ENCODE measurements at regions not wholly inside any gene's neighbourhood (a gene's known extent, or its start where the extent isn't known, plus 50 kb on each side); places are given as distances from the start of the nearest gene placed in this dataset.
A peak's percentile ranks its signal among the peaks of the same experiment; 100 is the strongest.

DNA sequence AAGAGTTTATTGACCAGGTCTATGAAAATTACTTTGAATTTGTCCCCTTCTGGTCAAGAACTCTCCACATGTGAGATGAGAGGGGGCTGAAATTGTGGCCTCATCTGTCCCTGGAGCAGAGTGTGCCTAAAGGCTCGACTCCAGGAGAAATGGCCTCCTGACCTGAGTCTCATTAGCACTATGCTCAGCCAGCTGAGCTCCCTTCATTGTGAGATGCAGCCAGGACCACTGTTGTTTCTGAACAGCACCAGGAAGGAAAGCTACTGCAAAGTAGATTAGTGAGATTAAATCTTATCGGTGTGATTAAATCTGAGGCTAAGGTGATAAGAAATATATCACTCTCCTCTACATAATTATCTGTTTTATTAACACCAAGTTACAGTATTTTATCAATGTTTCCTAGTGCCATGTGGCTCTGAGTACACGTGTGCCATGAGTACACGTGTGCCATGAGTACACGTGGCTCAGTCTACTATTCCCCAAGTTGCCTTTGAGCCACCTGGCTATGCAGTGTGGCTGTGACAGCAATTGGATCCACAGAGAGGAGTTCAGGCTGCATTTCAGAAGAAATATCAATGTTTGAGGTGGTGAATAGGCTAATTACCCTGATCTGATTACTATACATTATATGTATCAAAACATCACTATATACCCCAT, 126.9 kb downstream of the IPMK start:
- TF ChIP-seq, protein P1, sequence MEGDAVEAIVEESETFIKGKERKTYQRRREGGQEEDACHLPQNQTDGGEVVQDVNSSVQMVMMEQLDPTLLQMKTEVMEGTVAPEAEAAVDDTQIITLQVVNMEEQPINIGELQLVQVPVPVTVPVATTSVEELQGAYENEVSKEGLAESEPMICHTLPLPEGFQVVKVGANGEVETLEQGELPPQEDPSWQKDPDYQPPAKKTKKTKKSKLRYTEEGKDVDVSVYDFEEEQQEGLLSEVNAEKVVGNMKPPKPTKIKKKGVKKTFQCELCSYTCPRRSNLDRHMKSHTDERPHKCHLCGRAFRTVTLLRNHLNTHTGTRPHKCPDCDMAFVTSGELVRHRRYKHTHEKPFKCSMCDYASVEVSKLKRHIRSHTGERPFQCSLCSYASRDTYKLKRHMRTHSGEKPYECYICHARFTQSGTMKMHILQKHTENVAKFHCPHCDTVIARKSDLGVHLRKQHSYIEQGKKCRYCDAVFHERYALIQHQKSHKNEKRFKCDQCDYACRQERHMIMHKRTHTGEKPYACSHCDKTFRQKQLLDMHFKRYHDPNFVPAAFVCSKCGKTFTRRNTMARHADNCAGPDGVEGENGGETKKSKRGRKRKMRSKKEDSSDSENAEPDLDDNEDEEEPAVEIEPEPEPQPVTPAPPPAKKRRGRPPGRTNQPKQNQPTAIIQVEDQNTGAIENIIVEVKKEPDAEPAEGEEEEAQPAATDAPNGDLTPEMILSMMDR (IDR thresholded peaks at IDR 0.05; ENCODE audit: low read depth, low read length): no peak
- DNase-seq (ENCODE audit: low read depth in 2 of 2): no peak
- no peak overlapping the region for H3K4me3 ChIP-seq (replicated peaks in 1 of 2; ENCODE audit: low read depth in 2 of 2, low read length in 2 of 2)

DNA sequence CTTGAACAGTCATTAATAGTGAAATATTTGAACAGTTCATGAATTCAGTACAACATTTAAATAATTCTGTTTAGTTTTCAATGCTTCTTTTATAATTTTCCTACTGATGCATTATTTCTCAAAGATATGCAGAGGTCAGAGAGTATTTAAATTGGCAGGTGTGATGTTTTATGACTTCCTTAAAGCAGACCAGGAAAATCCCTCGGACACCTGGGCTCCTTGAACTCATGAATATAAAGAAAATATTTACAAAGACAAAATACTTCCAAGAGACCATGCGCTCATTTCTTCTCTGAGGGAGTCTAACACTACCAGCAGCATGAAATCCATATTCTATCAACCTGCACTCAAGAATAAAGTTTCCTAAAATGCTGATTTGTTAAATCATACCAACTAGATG, 127.6 kb downstream of the IPMK start:
- no peak overlapping the region for H3K4me3 ChIP-seq (replicated peaks in 1 of 2; ENCODE audit: low read depth in 2 of 2, low read length in 2 of 2)
- no peak for DNase-seq (ENCODE audit: low read depth in 2 of 2)
- TF ChIP-seq, protein P1 (IDR thresholded peaks at IDR 0.05; ENCODE audit: low read depth, low read length): no peak

DNA sequence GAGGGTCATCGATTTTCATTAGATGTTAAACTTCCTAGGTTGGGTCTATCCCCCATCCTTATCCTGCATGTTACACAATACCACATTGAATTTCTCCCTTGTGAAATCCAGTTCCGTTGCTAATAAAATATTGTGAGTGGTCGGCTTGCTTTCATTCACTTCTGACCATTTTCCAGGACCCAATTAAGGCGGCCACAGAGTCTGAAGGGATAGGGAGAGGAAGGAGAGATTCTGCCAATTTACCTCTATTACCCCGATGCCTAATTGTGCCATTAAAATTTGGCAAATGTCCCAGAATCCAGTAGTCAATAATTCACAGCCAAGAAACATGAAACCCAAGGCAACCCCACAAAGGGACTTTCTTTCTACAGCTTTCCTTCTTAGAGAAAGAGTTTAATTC, 129.9 kb downstream of the IPMK start:
- DNase-seq (ENCODE audit: low read depth in 2 of 2): no peak
- no peak overlapping the region for H3K4me3 ChIP-seq (replicated peaks in 1 of 2; ENCODE audit: low read depth in 2 of 2, low read length in 2 of 2)
- TF ChIP-seq, protein P1 (IDR thresholded peaks at IDR 0.05; ENCODE audit: low read depth, low read length): no peak

DNA sequence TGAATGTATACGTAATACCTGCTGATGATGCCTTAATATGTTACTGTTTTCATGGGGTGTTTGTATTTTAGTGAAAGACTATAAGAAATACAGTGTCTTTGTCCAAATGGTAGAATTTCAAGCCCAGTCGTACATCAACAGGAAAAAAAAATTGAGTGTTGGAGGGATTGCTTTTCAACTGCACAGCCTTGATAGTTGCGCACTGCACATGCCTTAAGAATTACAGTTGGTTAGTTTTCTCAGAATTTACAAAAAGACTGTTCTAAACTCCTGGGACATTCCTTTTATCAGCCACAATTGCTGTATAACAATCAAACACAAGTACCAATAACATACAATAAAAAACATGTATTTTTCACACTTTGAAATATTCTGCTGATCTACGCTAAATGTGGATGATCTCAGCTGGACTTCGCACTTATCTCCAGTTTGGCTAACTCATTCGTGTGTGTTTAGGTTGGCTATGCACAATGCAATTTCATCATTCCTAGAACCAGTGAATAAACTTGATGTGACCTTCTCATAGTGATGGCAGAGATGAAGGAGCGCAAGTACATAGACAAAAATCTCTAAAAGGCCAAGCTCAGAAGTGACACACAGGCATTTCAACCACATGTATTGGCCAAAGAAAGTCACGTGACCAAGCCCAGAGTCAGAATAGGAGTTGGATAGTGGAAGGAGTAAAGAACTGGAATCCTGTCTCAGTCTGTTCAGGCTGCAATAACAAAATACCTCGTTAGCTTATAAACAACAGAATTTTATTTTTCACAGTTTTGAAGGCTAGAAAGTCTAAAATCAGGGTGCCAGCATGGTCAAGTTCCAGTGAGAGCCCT, 152.3 kb downstream of the IPMK start:
- peak in 1 of 2 donors; percentile 1 for DNase-seq (ENCODE audit: low read depth in 2 of 2)
- TF ChIP-seq, protein P1 (IDR thresholded peaks at IDR 0.05; ENCODE audit: low read depth, low read length): no peak
- no peak overlapping the region for H3K4me3 ChIP-seq (replicated peaks in 1 of 2; ENCODE audit: low read depth in 2 of 2, low read length in 2 of 2)

DNA sequence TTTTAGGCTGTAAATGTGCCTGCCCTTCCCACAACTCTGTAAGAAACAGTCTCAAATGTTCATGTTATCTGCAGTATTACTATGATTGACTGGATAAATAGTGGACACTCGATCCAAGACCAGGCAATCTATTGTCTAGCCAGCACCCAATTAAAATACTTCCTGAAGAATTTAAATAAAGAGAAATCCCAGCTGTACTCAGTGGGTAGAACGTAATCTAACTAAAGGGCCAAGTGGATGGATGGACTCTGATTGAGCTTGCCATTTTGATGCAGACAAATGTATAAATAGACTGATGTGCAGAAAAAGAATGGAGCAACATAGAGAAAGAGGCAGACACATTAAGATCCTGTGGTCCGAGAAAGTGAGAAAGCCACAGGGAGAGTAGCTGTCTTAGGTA, 158.0 kb downstream of the IPMK start:
- H3K4me3 ChIP-seq (replicated peaks in 1 of 2; ENCODE audit: low read depth in 2 of 2, low read length in 2 of 2): no peak overlapping the region
- DNase-seq (ENCODE audit: low read depth in 2 of 2): no peak
- TF ChIP-seq, protein P1 (IDR thresholded peaks at IDR 0.05; ENCODE audit: low read depth, low read length): no peak

DNA sequence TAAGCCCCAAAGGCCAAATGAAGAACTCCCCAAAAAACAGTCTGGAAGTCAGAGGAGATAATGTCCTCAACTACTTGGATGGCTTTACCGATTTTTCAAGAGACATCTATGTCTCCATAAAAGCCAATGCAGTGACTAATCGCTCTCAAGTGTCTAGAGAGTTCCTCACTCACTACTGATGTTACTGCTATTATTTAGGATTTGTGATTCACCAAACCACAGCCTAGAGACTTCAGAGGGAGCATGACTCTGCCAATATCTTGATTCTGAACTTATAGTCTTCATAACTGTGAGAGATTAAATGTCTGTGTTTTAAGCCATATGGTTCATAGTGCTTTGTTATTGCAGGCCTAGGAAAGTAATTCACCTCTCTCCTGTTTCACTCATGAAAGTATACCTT, 160.2 kb downstream of the IPMK start:
- TF ChIP-seq, protein P1 (IDR thresholded peaks at IDR 0.05; ENCODE audit: low read depth, low read length): no peak
- peak; percentile 6 to 90 for DNase-seq (ENCODE audit: low read depth in 2 of 2)
- H3K4me3 ChIP-seq (replicated peaks in 1 of 2; ENCODE audit: low read depth in 2 of 2, low read length in 2 of 2): no peak overlapping the region
